ENCODE measurements at regions not wholly inside any gene's neighbourhood (a gene's known extent, or its start where the extent isn't known, plus 50 kb on each side); places are given as distances from the start of the nearest gene placed in this dataset.

DNA sequence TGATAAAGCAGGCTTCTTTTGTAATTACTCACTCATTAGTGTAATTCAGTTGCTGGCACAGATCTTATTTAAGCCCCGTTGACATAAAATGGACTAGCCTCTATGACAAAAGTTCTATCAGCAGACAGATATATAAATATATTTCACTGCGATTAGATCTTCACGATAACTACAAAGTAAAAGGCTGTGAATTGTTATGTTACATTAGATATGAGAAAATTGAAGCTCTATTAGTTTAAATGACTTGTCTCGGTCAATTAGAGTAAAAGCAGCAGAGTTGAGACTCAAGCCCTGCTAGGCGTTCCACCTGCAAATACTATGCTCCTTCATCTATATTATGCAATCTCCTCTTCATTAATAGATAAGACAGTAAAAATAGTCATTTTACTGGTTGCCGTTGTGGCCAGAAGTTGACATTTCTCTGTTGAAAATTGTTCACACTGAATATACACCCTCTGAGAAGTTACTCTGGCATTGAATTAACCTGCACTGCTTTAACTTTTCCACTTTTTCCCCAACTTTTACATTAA, 136.7 kb downstream of the DKK1 start:
- peaks cover 2% of the 10 kb centered on the region; the same call in 1 of the 2 replicates for H3K27me3 ChIP-seq (ENCODE audit: low read depth)
- H3K4me3 ChIP-seq, result no peak overlapping the region
- H3K36me3 ChIP-seq (replicated peaks), result no peaks in the 10 kb centered on the region
- in situ Hi-C loops (cut with MboI; ENCODE audit: low sequenced_read_pairs), result no loop called here
- peaks cover 35% of the 10 kb centered on the region for H3K4me1 ChIP-seq
- DNase-seq (ENCODE audit: low spot score in 2 of 2), result no peak
- no peaks in the 10 kb centered on the region for H3K9me3 ChIP-seq

DNA sequence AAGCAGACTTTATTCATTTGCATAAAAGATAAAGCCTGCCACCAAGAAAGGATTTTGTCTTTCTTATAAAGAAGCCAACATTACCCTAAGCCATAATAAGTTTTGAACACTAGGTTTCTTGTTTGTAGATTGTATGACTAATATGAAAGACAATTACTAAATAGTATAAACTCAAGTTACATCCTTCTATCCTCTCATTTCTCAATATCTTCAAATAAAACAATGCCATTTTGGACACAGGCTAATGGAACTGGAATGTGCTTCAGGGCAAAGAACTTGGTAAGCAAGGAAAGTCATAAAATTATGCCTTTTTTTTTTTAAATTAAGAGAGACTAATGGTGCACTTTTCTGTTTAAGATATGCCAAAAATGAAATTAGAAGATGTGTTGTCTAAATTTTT, 137.7 kb downstream of the DKK1 start:
- DNase-seq (ENCODE audit: low spot score in 2 of 2), result peak; percentile 22 to 91
- Histone ChIP-seq H3K4me1 (peaks cover 28% of the 10 kb centered on the region), H3K4me3 (no peak overlapping the region), H3K27me3 (ENCODE audit: low read depth) (no peaks in the 10 kb centered on the region), H3K36me3 (replicated peaks) (no peaks in the 10 kb centered on the region), H3K9me3 (no peaks in the 10 kb centered on the region)
- in situ Hi-C loops (cut with MboI; ENCODE audit: low sequenced_read_pairs), result no loop called here

DNA sequence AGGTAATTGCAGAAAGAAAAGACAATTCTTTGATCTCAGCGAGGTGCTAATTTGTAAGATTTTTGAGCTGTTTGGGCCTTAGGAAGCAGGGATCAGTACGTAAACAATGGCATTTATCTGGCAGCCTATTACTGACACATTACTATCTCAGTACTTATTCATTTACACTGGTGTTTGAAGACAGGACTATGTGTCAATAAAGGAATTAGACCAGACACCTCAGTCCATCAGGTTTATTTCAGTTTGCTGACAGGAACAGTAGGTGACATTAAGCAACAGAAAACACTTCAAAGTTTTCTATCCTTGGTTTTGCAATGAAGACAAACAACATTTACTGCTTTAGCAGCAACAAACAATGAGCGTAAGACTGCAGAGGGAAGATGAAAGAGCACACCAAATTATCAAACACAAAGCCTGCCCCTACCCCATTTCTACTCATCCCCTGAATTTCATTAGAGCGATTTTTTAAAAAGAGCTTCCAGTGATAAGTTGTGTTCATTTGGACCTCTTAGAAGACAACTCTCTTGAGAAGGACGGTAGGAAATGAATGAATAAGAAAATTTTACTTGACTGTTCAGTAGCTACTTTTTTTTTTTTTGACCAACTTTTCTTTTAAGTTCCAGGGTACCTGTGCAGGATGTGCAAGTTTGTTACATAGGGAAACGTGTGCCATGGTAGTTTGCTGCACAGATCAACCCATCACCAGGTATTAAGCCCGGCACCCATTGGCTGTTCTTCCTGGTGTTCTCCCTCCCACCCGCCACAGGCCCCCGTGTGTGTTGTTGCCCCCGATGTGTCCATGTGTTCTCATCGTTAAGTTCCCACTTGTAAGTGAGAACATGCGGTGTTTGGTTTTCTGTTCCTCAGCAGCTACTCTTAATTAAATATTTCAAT, 138.8 kb downstream of the DKK1 start:
- H3K27me3 ChIP-seq (ENCODE audit: low read depth), result no peaks in the 10 kb centered on the region
- no peaks in the 10 kb centered on the region for H3K9me3 ChIP-seq
- H3K4me1 ChIP-seq, result peaks cover 26% of the 10 kb centered on the region
- no peaks in the 10 kb centered on the region for H3K36me3 ChIP-seq (replicated peaks)
- DNase-seq (ENCODE audit: low spot score in 2 of 2), result no peak
- H3K4me3 ChIP-seq, result no peak overlapping the region
- in situ Hi-C loops (cut with MboI; ENCODE audit: low sequenced_read_pairs), result no loop called here

- Histone ChIP-seq H3K4me1 (peaks cover 26% of the 10 kb centered on the region), H3K27me3 (ENCODE audit: low read depth) (no peaks in the 10 kb centered on the region), H3K36me3 (replicated peaks) (no peaks in the 10 kb centered on the region), H3K4me3 (no peak overlapping the region), H3K9me3 (no peaks in the 10 kb centered on the region)
- in situ Hi-C loops (cut with MboI; ENCODE audit: low sequenced_read_pairs), result no loop called here
- DNase-seq (ENCODE audit: low spot score in 2 of 2), result no peak
Measured at GRCh38 chr10:52453501-52453900, 139.4 kb downstream of the DKK1 start.

DNA sequence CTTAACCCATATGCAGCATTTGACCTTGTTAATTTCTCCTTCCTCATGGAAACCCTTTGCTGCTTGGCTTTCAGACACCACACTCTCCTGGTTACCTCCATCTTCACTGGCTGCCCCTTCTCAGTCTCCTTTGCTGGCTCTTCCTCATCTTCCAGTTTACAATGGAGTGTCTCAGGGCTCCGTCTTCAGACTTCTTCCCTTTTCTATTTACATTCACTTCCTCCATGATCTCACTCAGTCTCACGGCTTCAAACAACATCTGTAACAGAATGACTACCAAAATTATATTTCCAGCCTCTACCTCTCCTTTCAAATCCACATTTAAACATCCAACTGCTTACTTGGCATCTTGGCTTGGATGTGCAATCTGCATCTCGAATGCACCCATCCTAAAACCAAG, 140.4 kb downstream of the DKK1 start:
- H3K9me3 ChIP-seq, result no peaks in the 10 kb centered on the region
- in situ Hi-C loops (cut with MboI; ENCODE audit: low sequenced_read_pairs), result no loop called here
- no peak overlapping the region for H3K4me3 ChIP-seq
- DNase-seq (ENCODE audit: low spot score in 2 of 2), result no peak
- H3K27me3 ChIP-seq (ENCODE audit: low read depth), result no peaks in the 10 kb centered on the region
- H3K4me1 ChIP-seq, result peaks cover 26% of the 10 kb centered on the region
- no peaks in the 10 kb centered on the region for H3K36me3 ChIP-seq (replicated peaks)

DNA sequence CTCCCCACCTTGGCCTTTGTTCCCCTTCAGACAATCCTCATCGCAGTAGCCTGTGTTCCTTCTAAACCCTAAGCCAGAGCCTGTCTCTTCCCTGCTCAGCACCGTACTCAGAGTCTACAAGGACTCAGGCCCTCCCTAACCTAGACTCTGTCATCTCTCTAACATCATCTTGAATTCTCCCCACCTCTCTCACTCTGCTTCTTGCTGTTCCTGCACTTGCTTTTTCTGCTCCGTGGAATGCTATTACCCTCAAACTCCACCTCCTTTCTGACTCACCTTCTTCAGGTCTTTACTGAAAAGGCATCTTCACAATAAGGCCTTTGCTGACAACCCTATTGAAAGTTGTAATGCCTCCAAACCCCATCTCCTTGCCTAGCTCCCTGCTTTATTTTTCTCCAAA, 141.0 kb downstream of the DKK1 start:
- H3K27me3 ChIP-seq (ENCODE audit: low read depth), result no peaks in the 10 kb centered on the region
- H3K9me3 ChIP-seq, result no peaks in the 10 kb centered on the region
- H3K4me1 ChIP-seq, result peaks cover 26% of the 10 kb centered on the region
- in situ Hi-C loops (cut with MboI; ENCODE audit: low sequenced_read_pairs), result no loop called here
- H3K36me3 ChIP-seq (replicated peaks), result no peaks in the 10 kb centered on the region
- H3K4me3 ChIP-seq, result no peak overlapping the region
- no peak for DNase-seq (ENCODE audit: low spot score in 2 of 2)

- no peak overlapping the region for H3K4me3 ChIP-seq
- no peaks in the 10 kb centered on the region for H3K27me3 ChIP-seq (ENCODE audit: low read depth)
- in situ Hi-C loops (cut with MboI; ENCODE audit: low sequenced_read_pairs), result no loop called here
- H3K36me3 ChIP-seq (replicated peaks), result no peaks in the 10 kb centered on the region
- no peaks in the 10 kb centered on the region for H3K9me3 ChIP-seq
- peaks cover 12% of the 10 kb centered on the region for H3K4me1 ChIP-seq
- DNase-seq (ENCODE audit: low spot score in 2 of 2), result no peak
Measured at GRCh38 chr10:52459097-52459496, 145.0 kb downstream of the DKK1 start.

GRCh38 chr10:52463826-52464225, 149.7 kb downstream of the DKK1 start:
- H3K27me3 ChIP-seq (ENCODE audit: low read depth), result no peaks in the 10 kb centered on the region
- no peaks in the 10 kb centered on the region for H3K9me3 ChIP-seq
- H3K4me3 ChIP-seq, result no peak overlapping the region
- H3K4me1 ChIP-seq, result peaks cover 12% of the 10 kb centered on the region
- H3K36me3 ChIP-seq (replicated peaks), result no peaks in the 10 kb centered on the region
- in situ Hi-C loops (cut with MboI; ENCODE audit: low sequenced_read_pairs), result no loop called here
- peak in 1 of 2 experiments; percentile 30 for DNase-seq (ENCODE audit: low spot score in 2 of 2)

DNA sequence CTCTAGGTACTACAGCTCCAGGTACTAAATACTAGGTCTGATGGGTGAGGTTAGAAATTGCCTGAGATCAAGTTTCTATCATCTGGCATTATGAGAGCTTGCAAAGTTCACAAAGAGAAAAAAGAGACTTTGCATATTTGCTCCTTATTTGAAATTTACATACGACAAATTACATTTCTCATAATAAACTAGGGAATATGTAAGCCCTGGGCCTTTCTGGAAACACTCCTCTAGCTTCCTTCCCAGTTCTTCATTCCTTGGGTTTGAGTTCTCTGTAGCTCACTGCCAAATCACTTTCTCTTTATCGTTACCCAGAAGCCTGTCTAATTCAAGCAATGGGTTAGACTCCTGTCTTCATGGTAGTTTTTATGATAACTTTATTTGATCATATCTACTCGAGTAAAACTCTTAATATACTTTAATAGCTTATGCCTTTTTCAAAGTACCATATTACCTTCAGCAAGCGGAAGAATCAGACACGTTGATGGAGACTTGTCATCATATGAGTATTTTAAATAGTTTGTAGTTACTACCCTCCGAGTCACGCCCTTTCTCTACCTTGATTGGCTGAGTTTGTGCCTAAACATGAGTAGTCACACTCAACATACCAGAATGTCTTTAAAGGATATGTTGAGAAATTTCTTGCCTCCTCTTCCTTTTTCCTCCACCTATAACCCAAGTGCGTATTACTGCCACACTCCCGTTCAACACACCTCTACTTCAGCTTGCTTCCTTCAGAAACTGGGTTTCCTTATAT, 150.5 kb downstream of the DKK1 start:
- Histone ChIP-seq H3K36me3 (replicated peaks) (no peaks in the 10 kb centered on the region), H3K4me1 (peaks cover 16% of the 10 kb centered on the region), H3K9me3 (no peaks in the 10 kb centered on the region), H3K4me3 (no peak overlapping the region), H3K27me3 (ENCODE audit: low read depth) (no peaks in the 10 kb centered on the region)
- in situ Hi-C loops (cut with MboI; ENCODE audit: low sequenced_read_pairs), result no loop called here
- no peak for DNase-seq (ENCODE audit: low spot score in 2 of 2)

DNA sequence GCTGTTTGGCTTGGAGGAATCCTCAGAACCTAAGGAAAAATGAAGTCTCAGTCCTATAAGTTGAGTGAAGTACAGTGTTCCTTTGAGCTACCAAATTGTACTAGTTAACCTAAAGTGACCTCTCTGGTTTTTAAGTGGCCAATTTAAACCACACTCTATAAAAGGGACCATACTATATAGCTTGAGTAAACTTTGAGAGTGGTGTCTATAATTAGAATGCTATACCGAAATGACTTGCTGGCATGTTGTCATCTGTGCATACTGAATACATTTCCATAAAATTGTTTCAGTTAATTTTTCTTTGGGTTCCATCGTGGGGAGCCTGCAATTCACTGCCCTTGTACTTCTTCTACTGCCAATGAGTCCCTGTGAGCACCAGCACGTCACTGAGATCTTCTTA, 151.1 kb downstream of the DKK1 start:
- no peak for DNase-seq (ENCODE audit: low spot score in 2 of 2)
- H3K4me1 ChIP-seq, result peaks cover 22% of the 10 kb centered on the region
- no peaks in the 10 kb centered on the region for H3K27me3 ChIP-seq (ENCODE audit: low read depth)
- in situ Hi-C loops (cut with MboI; ENCODE audit: low sequenced_read_pairs), result no loop called here
- no peaks in the 10 kb centered on the region for H3K36me3 ChIP-seq (replicated peaks)
- H3K9me3 ChIP-seq, result no peaks in the 10 kb centered on the region
- H3K4me3 ChIP-seq, result no peak overlapping the region

- Histone ChIP-seq H3K36me3 (replicated peaks) (no peaks in the 10 kb centered on the region), H3K9me3 (no peaks in the 10 kb centered on the region), H3K27me3 (ENCODE audit: low read depth) (no peaks in the 10 kb centered on the region), H3K4me3 (no peak overlapping the region), H3K4me1 (peaks cover 22% of the 10 kb centered on the region)
- no peak for DNase-seq (ENCODE audit: low spot score in 2 of 2)
- in situ Hi-C loops (cut with MboI; ENCODE audit: low sequenced_read_pairs), result no loop called here
Measured at GRCh38 chr10:52466464-52466863, 152.4 kb downstream of the DKK1 start.

GRCh38 chr10:52469970-52470705, 156.1 kb downstream of the DKK1 start:
- H3K4me3 ChIP-seq, result no peak overlapping the region
- peaks cover 10% of the 10 kb centered on the region; the same call in 1 of the 2 replicates for H3K4me1 ChIP-seq
- H3K36me3 ChIP-seq (replicated peaks), result no peaks in the 10 kb centered on the region
- H3K9me3 ChIP-seq, result no peaks in the 10 kb centered on the region
- in situ Hi-C loops (cut with MboI; ENCODE audit: low sequenced_read_pairs), result no loop called here
- DNase-seq (ENCODE audit: low spot score in 2 of 2), result no peak
- no peaks in the 10 kb centered on the region for H3K27me3 ChIP-seq (ENCODE audit: low read depth)

GRCh38 chr10:52472406-52473146, 158.5 kb downstream of the DKK1 start:
- Histone ChIP-seq H3K36me3 (replicated peaks) (no peaks in the 10 kb centered on the region), H3K27me3 (ENCODE audit: low read depth) (no peaks in the 10 kb centered on the region), H3K9me3 (no peaks in the 10 kb centered on the region), H3K4me1 (peaks cover 10% of the 10 kb centered on the region; the same call in 1 of the 2 replicates), H3K4me3 (no peak overlapping the region)
- no peak for DNase-seq (ENCODE audit: low spot score in 2 of 2)
- in situ Hi-C loops (cut with MboI; ENCODE audit: low sequenced_read_pairs), result no loop called here
